GM21381 (cell line): ENCODE measurements at regions not wholly inside any gene's neighbourhood (a gene's known extent, or its start where the extent isn't known, plus 50 kb on each side); places are given as distances from the start of the nearest gene placed in this dataset.

ENCODE experiments used
- ATAC-seq: cut with Tn5 transposase; IDR thresholded peaks from one replicate; pipeline ENCODE4 v1.9.1; 2021; ENCODE audit warnings: mild to moderate bottlenecking, moderate library complexity; ENCODE audit not compliant: unreplicated experiment

- no peak for ATAC-seq
Measured at GRCh38 chr5:158559066-158559465, 540.6 kb downstream of the EBF1 start.

GRCh38 chr5:158553962-158554336 is 545.8 kb downstream of the EBF1 start:
- ATAC-seq, result no peak

- ATAC-seq, result no peak
Measured at GRCh38 chr5:158553195-158553961, 546.3 kb downstream of the EBF1 start.

GRCh38 chr5:158552241-158552640 is 547.5 kb downstream of the EBF1 start:
- no peak for ATAC-seq

DNA sequence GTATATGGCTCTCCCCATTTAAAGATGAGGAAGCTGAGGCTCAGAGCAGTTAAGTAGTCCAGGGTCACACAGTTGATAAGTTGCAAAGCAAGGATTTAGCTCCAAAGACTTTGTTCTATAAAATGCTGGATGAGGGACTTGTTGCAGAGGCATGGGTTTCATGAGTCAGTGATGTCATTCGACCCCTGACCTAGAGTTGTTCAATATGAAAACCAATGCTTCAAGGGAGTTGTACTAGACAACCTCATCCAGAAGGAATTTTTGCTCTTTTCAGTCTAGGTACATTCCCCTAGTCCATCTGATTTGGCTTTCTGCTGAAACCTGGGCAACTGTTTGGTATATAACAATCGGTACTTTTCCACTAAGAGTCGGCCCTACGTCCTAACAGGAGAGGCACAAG is 550.4 kb downstream of the EBF1 start:
- ATAC-seq, result no peak

DNA sequence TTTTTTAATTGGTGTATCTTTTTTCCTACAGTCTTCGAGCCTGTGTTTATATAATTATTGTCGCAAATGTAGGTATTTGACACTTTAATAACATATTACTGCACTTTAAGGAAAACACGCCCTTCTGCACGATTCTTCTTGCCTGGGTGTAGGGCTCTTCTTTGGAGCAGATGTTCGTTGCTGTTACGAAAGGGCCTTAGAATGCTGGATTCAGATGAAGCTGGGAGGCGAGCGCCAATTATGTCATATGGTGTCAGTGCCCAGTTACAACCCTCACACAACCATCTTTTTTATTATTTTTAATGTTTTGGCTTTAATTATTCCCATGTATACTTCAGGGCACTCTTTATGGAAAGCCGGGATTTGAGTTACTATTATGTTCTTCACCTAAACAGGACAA is 553.0 kb downstream of the EBF1 start:
- ATAC-seq, result no peak

DNA sequence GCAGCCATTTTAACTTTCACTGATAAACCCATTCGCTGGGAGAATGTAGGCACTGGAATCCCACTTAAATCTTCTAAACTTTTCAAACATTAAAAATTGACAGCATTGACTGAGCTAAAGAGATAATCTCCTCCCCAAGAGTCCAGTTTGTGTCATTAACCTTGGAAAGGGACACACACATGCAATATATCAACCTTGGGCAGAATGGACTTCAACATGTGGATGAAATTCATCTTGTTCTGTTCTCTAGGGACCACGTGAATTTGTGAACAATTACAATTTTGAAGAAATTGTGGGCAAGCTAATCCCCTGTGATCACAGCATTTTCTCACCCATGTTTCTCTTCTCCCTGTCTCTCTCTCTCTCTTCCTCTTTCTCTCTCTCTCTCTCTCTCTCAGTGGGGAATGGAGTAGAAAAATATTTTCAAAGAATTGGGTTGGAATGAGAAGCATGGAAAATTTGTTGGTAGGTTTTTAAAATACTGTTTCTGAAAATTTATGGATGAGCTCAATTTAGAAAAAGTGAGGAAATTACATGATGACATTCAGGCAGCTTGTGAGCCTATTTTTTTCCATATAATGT is 553.7 kb downstream of the EBF1 start:
- ATAC-seq, result no peak

DNA sequence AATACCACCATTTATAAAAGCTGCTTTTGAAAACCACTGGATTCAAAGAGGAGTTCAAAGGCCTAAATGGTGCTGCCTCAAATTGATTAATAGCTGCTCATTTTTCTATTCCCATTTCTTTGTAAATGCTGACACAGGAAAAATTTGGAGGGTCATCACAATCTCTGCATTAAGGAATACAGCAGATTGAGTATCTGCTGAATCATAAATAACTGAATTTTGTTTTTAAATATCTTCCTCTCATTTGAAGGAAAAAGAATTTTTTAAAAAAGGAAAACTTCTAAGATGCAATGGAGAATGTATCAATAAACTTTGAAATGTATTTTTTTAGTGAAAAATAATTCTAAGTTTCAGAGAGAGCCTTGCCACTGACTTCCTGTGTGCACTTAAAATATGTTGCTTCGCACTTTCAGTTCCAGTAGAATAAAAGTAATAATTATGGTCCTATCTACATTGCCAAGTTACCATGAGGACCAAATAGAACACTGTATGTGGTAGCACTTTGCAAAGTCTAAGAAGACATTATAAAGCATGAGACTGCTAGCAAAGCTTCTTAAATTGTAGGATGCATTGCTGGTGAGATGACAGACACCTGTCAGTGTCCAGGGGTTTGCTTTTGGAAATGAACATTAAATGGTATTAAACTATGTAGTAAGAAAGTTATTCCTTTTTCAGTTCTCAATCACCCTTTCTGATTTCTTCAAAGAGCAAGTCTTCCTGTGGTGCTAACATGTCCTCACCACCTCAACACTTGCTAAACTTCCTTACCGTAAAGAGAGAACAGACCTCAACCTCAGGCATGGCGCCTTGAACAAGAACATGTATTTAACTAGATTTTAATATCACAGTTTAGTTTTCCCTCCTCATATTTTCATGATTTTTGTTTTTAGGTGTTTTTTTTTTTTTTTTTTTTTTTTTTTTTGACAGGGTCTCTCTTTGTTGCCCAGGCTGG is 555.1 kb downstream of the EBF1 start:
- ATAC-seq, result no peak

- no peak for ATAC-seq
Measured at GRCh38 chr5:158543539-158544387, 556.0 kb downstream of the EBF1 start.

DNA sequence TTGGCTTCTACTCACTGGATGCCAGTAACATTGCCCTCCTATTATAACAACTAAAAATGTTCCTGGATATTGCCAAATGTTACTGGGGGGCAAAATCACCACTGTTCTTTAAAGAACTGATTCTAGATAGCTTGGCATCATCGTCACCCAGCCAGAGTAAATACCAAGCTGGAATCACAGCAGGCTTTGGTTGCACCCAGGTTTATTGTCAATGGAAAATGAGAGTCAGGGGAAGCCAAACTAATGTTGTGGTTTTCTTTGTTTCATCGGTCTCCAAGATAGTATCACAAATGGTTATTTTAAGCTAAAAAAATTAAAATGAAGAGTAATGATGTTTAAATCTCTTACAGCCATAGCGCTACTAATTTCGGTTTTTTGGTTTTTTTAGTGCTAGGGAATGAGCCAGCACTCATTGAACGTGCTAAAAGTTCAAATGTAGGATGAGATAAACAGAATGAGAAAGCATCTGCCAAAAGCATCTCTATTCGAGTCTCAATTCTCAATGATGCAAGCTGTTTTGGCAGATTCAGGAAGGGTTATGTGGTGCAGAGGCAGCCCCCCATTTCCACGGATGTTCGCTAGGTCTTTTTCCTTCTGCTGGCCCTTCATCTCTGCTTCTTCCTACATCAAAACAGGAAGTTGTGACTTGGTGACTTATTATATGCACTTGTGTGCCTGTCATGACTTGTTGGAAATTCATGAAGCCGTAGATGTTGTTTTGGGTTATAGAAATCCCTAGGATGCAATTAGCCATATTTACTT is 558.0 kb downstream of the EBF1 start:
- no peak for ATAC-seq

- ATAC-seq, result peak; percentile 74
Measured at GRCh38 chr5:158538506-158539074, 561.1 kb downstream of the EBF1 start.

GRCh38 chr5:158537366-158537765 is 562.4 kb downstream of the EBF1 start:
- no peak for ATAC-seq

DNA sequence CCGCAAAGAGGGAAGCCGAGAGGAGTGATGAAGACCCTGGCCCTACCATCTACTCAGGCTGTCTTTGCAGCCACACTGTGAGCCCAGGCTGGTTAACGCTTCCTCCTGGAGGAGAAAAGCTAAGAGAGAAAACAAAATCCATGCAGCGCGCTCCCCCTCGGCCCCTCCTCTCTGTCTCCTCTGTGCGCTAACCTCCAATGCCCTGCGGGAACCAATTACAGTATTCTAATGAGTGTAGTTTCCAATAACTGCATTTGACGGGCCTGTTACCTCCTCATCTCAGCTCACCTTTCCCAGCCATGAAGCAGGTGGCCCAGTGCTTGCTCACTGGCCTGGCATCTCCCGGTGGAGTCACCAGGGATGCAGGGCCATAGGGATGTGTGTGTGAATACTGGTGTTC is 565.5 kb downstream of the EBF1 start:
- ATAC-seq, result no peak

GRCh38 chr5:158532739-158533138 is 567.0 kb downstream of the EBF1 start:
- ATAC-seq, result no peak

DNA sequence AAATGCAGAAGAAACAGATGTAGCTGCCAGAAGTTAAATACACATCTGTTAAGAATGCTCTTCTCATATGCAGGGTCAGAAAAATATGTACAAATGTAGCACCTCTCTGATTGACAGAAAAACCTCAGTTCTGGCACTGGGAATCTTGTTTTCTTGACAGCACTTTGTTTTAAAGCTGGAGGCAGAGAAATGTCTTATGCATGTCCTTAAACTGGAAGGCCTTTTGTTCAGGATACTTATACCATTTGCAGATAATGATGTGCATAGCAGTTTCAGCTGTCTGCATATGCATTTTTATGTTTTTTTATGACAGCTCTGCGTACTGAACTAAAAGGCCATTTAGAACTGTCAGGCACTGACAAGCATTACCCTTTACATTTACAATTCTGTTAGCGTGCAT is 567.9 kb downstream of the EBF1 start:
- ATAC-seq, result no peak

DNA sequence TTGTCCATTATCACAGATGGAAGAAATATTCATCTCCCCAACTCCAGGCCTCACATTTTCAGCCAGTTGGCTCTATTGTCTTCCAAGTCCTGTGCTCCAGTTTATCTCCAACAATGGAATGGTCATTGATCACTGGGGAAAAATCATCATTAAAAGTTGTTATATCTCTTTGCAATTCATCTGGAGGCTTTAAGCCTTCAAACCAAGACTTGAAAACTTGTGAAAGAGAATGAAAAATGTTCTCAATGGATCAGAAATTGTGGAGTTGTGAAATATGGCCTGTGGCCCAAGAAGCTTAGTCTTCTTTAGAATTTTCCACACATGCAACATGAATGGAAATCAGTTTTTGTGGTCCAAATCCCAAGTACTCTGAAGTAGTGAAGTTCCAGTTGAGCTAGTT is 569.6 kb downstream of the EBF1 start:
- no peak for ATAC-seq

- no peak for ATAC-seq
Measured at GRCh38 chr5:158529454-158529853, 570.3 kb downstream of the EBF1 start.

DNA sequence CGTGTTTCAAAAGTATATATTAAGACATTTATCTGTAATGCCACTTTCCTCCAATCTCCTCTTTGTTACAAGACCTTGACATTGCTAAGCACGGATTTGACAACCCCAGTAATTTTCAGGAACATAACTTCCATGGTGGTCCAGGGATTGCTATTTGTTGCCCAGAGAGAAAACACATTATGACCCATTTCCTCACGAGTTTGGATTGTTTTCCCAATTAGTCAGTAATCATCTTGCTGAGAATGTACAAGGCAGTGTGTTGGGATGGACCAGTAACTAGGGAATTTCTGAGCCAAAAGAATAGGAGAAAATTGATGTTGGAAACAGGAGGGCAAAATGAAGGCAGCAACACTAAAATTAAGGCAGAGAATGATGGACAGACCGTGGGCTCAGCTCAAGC is 574.1 kb downstream of the EBF1 start:
- ATAC-seq, result no peak

GRCh38 chr5:158524070-158524469 is 575.6 kb downstream of the EBF1 start:
- ATAC-seq, result no peak

GRCh38 chr5:158522776-158523175 is 576.9 kb downstream of the EBF1 start:
- no peak for ATAC-seq
